GM23338 (cell line): ENCODE measurements at regions not wholly inside any gene's neighbourhood (a gene's known extent, or its start where the extent isn't known, plus 50 kb on each side); places are given as distances from the start of the nearest gene placed in this dataset.

Source experiments
- ATAC-seq: fragments of 200-7000 bp; cut with Tn5 transposase; 3 replicates; pipeline ENCODE4 v1.9.1; 2020
- DNase-seq: peaks from one replicate; pipeline ENCODE4 v3.0.0-alpha.2; 2015; ENCODE audit warnings: low spot score
- H2AFZ ChIP-seq: fragments of 200-600 bp; sonication (generic); 2 replicates; pipeline ENCODE4 v1.8.0; 2016; ENCODE audit warnings: antibody characterized with exemption, mild to moderate bottlenecking, moderate library complexity
- H3F3A ChIP-seq: fragments of 200-600 bp; sonication (generic); replicated peaks from 2 replicates; pipeline ENCODE4 v1.8.0; 2017; ENCODE audit warnings: antibody characterized with exemption, mixed run types, low read depth
- H3K27ac ChIP-seq: fragments of 200-600 bp; sonication (generic); 2 replicates; pipeline ENCODE4 v1.6.1; 2016; ENCODE audit warnings: low read depth
- H3K27me3 ChIP-seq: fragments of 200-600 bp; sonication (generic); 2 replicates; pipeline ENCODE4 v1.8.0; 2016; ENCODE audit warnings: mild to moderate bottlenecking, mixed run types, moderate library complexity; ENCODE audit not compliant: insufficient read depth
- H3K36me3 ChIP-seq: fragments of 200-600 bp; sonication (generic); 2 replicates; pipeline ENCODE4 v1.8.0; 2016; ENCODE audit warnings: mild to moderate bottlenecking; ENCODE audit not compliant: insufficient read depth
- H3K4me1 ChIP-seq: fragments of 200-600 bp; sonication (generic); 2 replicates; pipeline ENCODE4 v1.8.0; 2016; ENCODE audit warnings: mild to moderate bottlenecking, moderate library complexity; ENCODE audit not compliant: insufficient read depth
- H3K4me2 ChIP-seq: fragments of 200-600 bp; sonication (generic); 2 replicates; pipeline ENCODE4 v1.7.1; 2017; ENCODE audit warnings: mixed run types
- H3K4me3 ChIP-seq: fragments of 200-600 bp; sonication (generic); 2 replicates; pipeline ENCODE4 v1.6.1; 2016; ENCODE audit warnings: mixed run types
- H3K79me2 ChIP-seq: fragments of 200-600 bp; sonication (generic); replicated peaks from 2 replicates; pipeline ENCODE4 v1.8.0; 2017; ENCODE audit warnings: mild to moderate bottlenecking; ENCODE audit not compliant: insufficient read depth
- H3K9me2 ChIP-seq: fragments of 200-600 bp; sonication (generic); 2 replicates; pipeline ENCODE4 v1.8.0; 2017; ENCODE audit not compliant: insufficient read depth
- H4K20me1 ChIP-seq: fragments of 200-600 bp; sonication (generic); replicated peaks from 2 replicates; pipeline ENCODE4 v1.8.0; 2017; ENCODE audit warnings: mild to moderate bottlenecking; ENCODE audit not compliant: insufficient read depth
- H3K27ac Mint-ChIP-seq: 2 replicates; pipeline ENCODE4 v1.8.0; 2020; ENCODE audit warnings: inconsistent platforms, mild to moderate bottlenecking, moderate library complexity, mixed read lengths
- H3K27me3 Mint-ChIP-seq: 3 replicates; pipeline ENCODE4 v1.8.0; 2022; ENCODE audit warnings: low read depth, mild to moderate bottlenecking, moderate library complexity, mixed read lengths, inconsistent platforms; ENCODE audit not compliant: insufficient read depth, poor library complexity
- H3K36me3 Mint-ChIP-seq: 3 replicates; pipeline ENCODE4 v1.8.0; 2021; ENCODE audit warnings: low read depth, mild to moderate bottlenecking, inconsistent platforms, moderate library complexity, mixed read lengths
- H3K4me1 Mint-ChIP-seq: 3 replicates; pipeline ENCODE4 v1.8.0; 2020; ENCODE audit warnings: mild to moderate bottlenecking, inconsistent platforms, mixed read lengths
- H3K4me3 Mint-ChIP-seq: 3 replicates; pipeline ENCODE4 v1.8.0; 2021; ENCODE audit warnings: moderate library complexity, mild to moderate bottlenecking, inconsistent platforms, mixed read lengths
- H3K9me3 Mint-ChIP-seq: 3 replicates; pipeline ENCODE4 v1.8.0; 2020; ENCODE audit warnings: moderate library complexity, mild to moderate bottlenecking, inconsistent platforms, mixed read lengths
- CREB1 ChIP-seq: fragments of 250-450 bp; sonication (Bioruptor Pico); IDR thresholded peaks from 2 replicates; pipeline ENCODE4 v1.5.0; 2020; ENCODE audit warnings: low read depth, mild to moderate bottlenecking, moderate library complexity
- EZH2 ChIP-seq: fragments of 200-600 bp; sonication (generic); IDR thresholded peaks from one replicate; pipeline ENCODE4 v1.8.0; 2017; ENCODE audit warnings: antibody characterized with exemption, mild to moderate bottlenecking, low read depth; ENCODE audit not compliant: unreplicated experiment
- EZH2phosphoT487 ChIP-seq: fragments of 200-600 bp; sonication (generic); IDR thresholded peaks from one replicate; pipeline ENCODE4 v1.8.1; 2018; ENCODE audit warnings: antibody characterized with exemption; ENCODE audit not compliant: unreplicated experiment
- POLR2AphosphoS5 ChIP-seq: IDR thresholded peaks from 2 replicates; pipeline ENCODE4 v1.6.1; 2016; ENCODE audit warnings: antibody characterized with exemption, low read depth
- ZNF114 ChIP-seq: fragments of 250-450 bp; sonication (Bioruptor Pico); IDR thresholded peaks from 2 replicates; pipeline ENCODE4 v1.5.0; 2020; ENCODE audit warnings: mild to moderate bottlenecking, moderate library complexity
- TF ChIP-seq, protein P1 (sequence below): IDR thresholded peaks from 2 replicates; pipeline ENCODE4 v1.6.1; 2016; ENCODE audit warnings: antibody characterized with exemption
- TF ChIP-seq, protein P2 (sequence below): IDR thresholded peaks from one replicate; pipeline ENCODE4 v1.6.1; 2018; ENCODE audit warnings: antibody characterized with exemption; ENCODE audit not compliant: unreplicated experiment
- TF ChIP-seq, protein P3 (sequence below): fragments of 250-450 bp; sonication (Bioruptor Pico); IDR thresholded peaks from 2 replicates; pipeline ENCODE4 v1.5.0; 2020; ENCODE audit warnings: mild to moderate bottlenecking, moderate library complexity

DNA sequence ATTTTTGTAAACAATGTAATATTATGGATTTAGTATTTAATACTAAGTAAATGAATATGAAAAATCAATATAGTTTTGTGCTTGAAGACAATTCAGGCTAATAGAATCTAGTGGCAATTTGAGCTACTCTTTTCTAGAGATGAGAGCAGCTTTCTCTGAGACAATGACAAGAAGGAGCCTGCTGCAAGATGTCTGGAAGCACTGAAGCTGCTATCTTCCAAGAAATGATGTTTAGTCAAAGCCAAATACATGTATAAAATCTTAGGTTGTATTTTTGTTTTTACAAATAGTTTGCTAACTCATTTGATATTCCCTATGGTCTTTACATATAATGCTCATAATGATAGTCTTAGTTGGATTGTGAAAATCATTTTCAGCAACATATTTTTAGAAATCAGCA lies 103.9 kb upstream of the COL24A1 start:
- no peaks in the 10 kb centered on the region for H3K9me2 ChIP-seq
- Mint-ChIP-seq H3K27ac (no peak overlapping the region), H3K4me1 (no peaks in the 10 kb centered on the region), H3K9me3 (no peaks in the 10 kb centered on the region; the same call in 2 of the 3 replicates), H3K4me3 (no peak overlapping the region), H3K27me3 (no peaks in the 10 kb centered on the region), H3K36me3 (no peaks in the 10 kb centered on the region)
- H2AFZ ChIP-seq, result no peak overlapping the region
- H3K79me2 ChIP-seq, result no peaks in the 10 kb centered on the region
- H3F3A ChIP-seq, result no peaks in the 10 kb centered on the region
- H3K27me3 ChIP-seq, result no peaks in the 10 kb centered on the region
- DNase-seq (no peak), ATAC-seq (no peak)
- H3K4me3 ChIP-seq, result no peak overlapping the region
- H3K4me1 ChIP-seq, result no peaks in the 10 kb centered on the region
- TF ChIP-seq ZNF114 (CRISPR knock-in tag), result no peak
- TF ChIP-seq, protein P1, sequence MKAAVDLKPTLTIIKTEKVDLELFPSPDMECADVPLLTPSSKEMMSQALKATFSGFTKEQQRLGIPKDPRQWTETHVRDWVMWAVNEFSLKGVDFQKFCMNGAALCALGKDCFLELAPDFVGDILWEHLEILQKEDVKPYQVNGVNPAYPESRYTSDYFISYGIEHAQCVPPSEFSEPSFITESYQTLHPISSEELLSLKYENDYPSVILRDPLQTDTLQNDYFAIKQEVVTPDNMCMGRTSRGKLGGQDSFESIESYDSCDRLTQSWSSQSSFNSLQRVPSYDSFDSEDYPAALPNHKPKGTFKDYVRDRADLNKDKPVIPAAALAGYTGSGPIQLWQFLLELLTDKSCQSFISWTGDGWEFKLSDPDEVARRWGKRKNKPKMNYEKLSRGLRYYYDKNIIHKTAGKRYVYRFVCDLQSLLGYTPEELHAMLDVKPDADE, result no peak
- TF ChIP-seq, protein P2, sequence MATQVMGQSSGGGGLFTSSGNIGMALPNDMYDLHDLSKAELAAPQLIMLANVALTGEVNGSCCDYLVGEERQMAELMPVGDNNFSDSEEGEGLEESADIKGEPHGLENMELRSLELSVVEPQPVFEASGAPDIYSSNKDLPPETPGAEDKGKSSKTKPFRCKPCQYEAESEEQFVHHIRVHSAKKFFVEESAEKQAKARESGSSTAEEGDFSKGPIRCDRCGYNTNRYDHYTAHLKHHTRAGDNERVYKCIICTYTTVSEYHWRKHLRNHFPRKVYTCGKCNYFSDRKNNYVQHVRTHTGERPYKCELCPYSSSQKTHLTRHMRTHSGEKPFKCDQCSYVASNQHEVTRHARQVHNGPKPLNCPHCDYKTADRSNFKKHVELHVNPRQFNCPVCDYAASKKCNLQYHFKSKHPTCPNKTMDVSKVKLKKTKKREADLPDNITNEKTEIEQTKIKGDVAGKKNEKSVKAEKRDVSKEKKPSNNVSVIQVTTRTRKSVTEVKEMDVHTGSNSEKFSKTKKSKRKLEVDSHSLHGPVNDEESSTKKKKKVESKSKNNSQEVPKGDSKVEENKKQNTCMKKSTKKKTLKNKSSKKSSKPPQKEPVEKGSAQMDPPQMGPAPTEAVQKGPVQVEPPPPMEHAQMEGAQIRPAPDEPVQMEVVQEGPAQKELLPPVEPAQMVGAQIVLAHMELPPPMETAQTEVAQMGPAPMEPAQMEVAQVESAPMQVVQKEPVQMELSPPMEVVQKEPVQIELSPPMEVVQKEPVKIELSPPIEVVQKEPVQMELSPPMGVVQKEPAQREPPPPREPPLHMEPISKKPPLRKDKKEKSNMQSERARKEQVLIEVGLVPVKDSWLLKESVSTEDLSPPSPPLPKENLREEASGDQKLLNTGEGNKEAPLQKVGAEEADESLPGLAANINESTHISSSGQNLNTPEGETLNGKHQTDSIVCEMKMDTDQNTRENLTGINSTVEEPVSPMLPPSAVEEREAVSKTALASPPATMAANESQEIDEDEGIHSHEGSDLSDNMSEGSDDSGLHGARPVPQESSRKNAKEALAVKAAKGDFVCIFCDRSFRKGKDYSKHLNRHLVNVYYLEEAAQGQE, result no peak
- no peak for TF ChIP-seq EZH2phosphoT487
- TF ChIP-seq EZH2, result no peak
- no peak for TF ChIP-seq POLR2AphosphoS5
- TF ChIP-seq, protein P3, sequence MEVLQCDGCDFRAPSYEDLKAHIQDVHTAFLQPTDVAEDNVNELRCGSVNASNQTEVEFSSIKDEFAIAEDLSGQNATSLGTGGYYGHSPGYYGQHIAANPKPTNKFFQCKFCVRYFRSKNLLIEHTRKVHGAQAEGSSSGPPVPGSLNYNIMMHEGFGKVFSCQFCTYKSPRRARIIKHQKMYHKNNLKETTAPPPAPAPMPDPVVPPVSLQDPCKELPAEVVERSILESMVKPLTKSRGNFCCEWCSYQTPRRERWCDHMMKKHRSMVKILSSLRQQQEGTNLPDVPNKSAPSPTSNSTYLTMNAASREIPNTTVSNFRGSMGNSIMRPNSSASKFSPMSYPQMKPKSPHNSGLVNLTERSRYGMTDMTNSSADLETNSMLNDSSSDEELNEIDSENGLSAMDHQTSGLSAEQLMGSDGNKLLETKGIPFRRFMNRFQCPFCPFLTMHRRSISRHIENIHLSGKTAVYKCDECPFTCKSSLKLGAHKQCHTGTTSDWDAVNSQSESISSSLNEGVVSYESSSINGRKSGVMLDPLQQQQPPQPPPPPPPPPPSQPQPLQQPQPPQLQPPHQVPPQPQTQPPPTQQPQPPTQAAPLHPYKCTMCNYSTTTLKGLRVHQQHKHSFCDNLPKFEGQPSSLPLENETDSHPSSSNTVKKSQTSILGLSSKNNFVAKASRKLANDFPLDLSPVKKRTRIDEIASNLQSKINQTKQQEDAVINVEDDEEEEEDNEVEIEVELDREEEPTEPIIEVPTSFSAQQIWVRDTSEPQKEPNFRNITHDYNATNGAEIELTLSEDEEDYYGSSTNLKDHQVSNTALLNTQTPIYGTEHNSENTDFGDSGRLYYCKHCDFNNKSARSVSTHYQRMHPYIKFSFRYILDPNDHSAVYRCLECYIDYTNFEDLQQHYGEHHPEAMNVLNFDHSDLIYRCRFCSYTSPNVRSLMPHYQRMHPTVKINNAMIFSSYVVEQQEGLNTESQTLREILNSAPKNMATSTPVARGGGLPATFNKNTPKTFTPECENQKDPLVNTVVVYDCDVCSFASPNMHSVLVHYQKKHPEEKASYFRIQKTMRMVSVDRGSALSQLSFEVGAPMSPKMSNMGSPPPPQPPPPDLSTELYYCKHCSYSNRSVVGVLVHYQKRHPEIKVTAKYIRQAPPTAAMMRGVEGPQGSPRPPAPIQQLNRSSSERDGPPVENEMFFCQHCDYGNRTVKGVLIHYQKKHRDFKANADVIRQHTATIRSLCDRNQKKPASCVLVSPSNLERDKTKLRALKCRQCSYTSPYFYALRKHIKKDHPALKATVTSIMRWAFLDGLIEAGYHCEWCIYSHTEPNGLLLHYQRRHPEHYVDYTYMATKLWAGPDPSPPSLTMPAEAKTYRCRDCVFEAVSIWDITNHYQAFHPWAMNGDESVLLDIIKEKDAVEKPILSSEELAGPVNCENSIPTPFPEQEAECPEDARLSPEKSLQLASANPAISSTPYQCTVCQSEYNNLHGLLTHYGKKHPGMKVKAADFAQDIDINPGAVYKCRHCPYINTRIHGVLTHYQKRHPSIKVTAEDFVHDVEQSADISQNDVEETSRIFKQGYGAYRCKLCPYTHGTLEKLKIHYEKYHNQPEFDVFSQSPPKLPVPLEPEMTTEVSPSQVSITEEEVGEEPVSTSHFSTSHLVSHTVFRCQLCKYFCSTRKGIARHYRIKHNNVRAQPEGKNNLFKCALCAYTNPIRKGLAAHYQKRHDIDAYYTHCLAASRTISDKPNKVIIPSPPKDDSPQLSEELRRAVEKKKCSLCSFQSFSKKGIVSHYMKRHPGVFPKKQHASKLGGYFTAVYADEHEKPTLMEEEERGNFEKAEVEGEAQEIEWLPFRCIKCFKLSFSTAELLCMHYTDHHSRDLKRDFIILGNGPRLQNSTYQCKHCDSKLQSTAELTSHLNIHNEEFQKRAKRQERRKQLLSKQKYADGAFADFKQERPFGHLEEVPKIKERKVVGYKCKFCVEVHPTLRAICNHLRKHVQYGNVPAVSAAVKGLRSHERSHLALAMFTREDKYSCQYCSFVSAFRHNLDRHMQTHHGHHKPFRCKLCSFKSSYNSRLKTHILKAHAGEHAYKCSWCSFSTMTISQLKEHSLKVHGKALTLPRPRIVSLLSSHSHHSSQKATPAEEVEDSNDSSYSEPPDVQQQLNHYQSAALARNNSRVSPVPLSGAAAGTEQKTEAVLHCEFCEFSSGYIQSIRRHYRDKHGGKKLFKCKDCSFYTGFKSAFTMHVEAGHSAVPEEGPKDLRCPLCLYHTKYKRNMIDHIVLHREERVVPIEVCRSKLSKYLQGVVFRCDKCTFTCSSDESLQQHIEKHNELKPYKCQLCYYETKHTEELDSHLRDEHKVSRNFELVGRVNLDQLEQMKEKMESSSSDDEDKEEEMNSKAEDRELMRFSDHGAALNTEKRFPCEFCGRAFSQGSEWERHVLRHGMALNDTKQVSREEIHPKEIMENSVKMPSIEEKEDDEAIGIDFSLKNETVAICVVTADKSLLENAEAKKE, result no peak
- TF ChIP-seq CREB1 (CRISPR knock-in tag), result no peak
- 0 out of 2 replicates have a peak, but pooled peaks cover 4% of the 10 kb centered on the region for H4K20me1 ChIP-seq
- no peaks in the 10 kb centered on the region for H3K36me3 ChIP-seq
- H3K27ac ChIP-seq, result no peak overlapping the region
- H3K4me2 ChIP-seq, result no peak overlapping the region
